ENCODE measurements at regions not wholly inside any gene's neighbourhood (a gene's known extent, or its start where the extent isn't known, plus 50 kb on each side); places are given as distances from the start of the nearest gene placed in this dataset.

DNA sequence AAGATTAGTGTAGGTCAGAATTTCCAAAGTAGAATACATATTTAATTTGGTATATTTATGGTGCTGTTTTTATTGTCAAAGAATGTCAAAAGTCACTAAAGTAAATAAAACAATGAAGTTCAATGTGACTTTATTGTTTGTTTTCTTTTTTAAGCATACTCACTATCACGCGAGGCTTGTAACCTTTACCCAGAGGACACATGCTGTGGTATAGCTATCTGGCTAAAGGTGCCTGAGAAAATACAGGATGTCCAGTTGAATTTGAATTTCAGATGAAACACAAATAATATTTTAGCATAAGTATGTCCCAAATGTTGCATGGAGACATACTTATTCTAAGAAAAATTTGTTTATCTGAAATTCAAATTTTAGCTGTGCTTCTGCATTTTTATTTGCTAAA is 103.3 kb upstream of the KLF7 start:
- TF ChIP-seq POLR2A (IDR thresholded peaks at IDR 0.05): no peak
- TF ChIP-seq, protein P1, sequence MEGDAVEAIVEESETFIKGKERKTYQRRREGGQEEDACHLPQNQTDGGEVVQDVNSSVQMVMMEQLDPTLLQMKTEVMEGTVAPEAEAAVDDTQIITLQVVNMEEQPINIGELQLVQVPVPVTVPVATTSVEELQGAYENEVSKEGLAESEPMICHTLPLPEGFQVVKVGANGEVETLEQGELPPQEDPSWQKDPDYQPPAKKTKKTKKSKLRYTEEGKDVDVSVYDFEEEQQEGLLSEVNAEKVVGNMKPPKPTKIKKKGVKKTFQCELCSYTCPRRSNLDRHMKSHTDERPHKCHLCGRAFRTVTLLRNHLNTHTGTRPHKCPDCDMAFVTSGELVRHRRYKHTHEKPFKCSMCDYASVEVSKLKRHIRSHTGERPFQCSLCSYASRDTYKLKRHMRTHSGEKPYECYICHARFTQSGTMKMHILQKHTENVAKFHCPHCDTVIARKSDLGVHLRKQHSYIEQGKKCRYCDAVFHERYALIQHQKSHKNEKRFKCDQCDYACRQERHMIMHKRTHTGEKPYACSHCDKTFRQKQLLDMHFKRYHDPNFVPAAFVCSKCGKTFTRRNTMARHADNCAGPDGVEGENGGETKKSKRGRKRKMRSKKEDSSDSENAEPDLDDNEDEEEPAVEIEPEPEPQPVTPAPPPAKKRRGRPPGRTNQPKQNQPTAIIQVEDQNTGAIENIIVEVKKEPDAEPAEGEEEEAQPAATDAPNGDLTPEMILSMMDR (IDR thresholded peaks at IDR 0.05): no peak

Data from uterus (tissue), 2 donors.